Fibroblast of peridontal ligament (primary cell): ENCODE measurements at regions not wholly inside any gene's neighbourhood (a gene's known extent, or its start where the extent isn't known, plus 50 kb on each side); places are given as distances from the start of the nearest gene placed in this dataset.
"Not testable (repeated sequence)": the region's sequence is repeated elsewhere in the genome, so short reads cannot be mapped to it uniquely, and the experiment has no call there.

Experiments used
- DNase-seq: peaks from one replicate; pipeline ENCODE4 v3.0.0-alpha.2; 2010; ENCODE audit errors: extremely low read depth

DNA sequence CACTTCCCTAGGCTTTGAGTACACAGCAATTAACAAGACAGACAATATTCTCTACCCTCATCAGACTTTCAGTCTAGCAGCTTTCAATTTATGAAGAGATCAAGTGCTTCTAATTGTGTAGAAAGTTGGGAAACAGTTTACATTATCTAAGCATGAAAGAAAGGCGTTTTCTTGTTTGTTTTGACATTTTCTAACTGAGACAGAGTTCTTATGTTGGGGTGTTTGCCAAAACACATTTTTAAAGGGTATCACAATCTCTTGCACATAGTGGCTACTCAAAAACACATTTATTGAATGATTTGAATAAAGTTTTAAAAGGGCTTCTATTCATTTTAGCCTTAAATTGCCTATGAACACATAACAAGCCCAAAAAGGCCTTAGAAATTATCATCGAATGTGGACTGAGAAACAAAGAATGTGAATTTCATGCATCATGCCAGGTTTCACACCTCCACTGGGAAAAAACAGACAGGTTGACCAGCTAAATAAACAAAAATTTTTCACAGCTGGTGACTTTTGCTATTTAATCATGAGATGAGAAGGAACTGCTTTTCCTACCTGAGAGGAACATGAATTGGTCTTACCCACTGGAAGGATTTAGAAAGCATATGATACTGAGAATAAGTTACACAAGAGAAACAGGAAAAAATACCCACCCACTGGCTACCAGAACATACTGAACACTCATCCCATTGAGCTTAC, 394.5 kb upstream of the PKN2 start:
- no peak for DNase-seq

DNA sequence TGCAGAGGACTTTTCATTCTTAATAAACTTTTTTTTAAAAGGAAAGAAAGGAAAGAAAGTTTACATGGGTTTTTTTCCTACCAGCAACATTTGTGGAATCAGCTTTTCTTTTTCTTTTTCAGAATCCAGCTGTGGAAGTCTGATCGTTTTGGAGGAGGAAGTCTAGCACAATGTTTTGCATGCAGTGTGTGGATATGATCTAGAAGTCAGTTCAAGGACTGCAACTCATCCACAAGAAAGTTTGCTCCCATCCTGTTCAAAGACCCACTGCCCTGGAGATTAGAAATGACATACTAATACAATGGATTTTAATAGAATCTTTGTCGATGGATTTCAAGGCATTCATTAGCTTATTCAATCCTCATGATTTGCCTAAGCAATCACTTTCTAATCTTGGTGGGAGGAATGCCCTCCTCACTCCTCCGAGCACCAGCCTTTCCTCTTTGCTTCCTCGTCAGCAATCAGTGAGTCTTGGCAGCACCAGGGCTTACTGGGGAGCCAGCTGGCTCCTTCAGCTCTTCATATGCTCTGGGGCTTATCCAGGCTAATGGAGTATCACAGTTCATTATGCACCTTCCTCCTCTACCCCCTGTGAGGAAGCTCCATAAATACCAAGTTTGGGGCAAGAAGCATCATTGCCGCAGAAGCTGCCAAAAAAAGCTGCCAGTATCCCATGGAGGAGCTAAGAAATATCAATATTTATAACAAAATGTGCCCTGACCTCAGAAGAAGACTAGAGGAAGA, 392.3 kb upstream of the PKN2 start:
- no peak for DNase-seq

DNA sequence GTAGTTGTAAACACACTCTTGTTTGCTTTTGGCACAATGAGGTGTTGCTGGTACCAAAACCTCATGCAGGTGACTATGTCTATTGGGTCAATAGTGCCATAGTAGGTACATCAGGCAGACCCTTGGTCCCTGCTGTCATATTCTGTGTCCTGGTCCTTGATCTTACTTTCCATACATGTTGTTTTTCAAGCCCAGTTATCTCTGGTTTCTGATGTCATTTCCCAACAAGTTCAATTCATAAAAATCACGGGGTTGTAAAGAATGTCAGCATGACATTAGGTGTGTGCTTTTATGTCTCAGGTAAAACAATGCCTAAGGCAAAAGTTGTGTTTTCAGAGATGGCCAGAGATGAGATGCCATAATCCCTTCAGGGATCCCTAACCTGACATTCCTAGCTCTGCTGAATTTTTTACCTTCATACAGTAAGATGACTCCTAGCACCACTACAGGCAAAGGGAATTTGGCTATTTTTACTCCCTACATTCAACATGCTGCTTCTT, 390.3 kb upstream of the PKN2 start:
- DNase-seq, result no peak

DNA sequence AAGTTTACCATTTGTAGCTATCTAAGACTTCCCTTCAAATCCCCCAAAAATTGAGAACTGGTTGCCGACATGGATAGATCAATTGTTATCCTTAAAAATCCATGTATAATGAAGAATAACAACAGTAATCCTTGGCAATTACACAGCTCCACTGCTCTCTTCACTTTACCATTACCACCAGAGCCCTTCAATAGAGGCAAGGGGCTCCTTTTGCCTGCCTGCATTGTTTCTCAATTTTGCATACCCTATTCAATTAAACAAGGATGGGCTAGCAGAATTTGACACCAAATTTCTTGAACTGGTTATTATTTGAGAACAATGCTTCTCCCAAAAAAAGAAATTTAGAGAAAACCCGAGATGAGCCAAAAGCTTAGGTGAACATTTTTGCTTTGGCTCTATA, 387.8 kb upstream of the PKN2 start:
- DNase-seq, result no peak

DNA sequence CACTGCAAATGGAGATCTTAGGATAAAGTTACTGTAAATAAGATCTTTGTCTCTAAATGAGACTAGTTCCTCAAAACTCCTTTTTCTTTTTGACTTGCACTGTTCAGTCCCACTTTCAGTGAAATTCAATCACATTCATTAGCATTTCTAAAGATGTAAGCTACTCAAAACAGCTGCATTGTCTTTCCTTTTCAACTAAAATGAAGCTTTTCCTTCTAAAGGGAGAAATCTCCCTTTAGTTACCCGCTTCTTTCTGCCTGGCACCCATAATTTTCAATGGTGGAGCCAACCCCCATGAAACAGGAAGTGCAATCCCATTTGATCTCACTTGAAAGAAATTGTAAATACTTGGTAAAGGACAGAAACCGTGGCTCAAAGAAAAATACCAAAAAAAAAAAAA, 387.4 kb upstream of the PKN2 start:
- DNase-seq, result no peak

DNA sequence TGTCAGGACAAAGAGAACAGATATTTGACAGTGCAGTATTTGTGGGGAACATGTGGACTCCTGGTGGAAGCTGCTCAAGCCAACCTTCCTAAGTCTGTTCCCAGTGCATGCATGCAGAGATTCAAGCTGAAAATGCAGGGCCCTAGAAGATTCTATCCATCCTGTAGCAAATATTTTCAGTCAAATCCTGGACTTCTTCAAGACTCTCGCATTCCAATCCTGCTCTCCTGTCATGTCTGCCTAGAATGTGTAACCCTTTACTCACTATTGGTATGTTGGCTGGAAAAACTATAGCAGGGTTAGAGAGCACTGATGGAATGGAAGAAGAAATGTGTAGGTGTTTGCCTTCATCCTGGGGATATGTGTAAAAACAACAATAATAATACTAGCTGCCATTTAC, 385.6 kb upstream of the PKN2 start:
- DNase-seq, result no peak

DNA sequence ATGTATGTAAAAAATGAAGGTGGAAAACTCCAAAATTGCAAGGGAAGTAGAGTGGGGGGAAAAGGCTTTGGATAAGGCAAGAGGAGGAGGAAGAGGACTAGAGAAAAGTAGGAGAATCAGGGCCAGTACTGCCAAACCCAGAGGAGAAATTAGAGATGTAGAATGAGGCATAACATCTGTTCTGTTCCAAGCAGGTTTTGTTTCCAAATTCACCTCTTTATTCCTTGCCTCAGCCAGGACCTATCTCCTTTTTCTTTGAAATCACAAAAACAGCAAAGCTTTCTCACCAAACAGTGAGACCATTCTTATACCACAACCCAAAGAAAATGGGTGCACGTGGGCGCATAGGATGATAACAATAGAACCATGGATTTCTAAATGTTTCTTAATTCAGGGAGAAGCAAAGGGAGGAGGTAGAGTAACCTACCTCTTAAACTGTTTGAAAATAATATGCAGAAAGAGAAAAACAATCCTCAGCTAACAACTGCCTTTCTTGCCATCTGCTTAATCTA, 383.3 kb upstream of the PKN2 start:
- DNase-seq, result no peak

DNA sequence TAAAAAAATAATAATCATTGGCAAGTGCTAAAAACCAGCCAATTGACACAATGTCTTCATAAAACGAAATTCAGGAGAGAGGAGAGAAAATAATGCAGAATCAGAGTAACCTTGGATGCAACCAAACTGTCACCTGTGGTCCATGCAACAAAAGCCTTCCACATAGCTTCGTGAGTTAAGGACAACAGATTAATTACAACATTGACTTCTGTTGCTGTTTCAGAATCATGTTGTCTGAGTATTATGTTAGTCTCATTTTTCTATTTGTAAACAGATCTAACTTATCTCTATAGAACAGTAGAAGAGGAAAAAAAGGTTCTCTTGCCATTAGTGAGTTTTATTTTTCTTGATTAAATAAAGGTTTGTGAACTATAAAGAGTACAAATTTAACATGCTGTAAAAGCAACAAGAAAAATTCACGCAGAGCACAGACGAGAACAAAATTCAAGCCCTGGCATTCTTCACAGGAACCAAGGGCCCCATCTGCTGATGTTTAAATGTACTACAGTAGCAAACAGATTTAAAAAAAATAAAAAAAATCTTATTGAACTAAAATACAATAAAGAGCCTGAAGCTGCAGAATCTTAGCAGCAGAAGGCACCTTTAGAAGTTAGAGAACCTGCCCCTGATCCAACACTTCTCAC, 381.1 kb upstream of the PKN2 start:
- DNase-seq, result peak; percentile 41

DNA sequence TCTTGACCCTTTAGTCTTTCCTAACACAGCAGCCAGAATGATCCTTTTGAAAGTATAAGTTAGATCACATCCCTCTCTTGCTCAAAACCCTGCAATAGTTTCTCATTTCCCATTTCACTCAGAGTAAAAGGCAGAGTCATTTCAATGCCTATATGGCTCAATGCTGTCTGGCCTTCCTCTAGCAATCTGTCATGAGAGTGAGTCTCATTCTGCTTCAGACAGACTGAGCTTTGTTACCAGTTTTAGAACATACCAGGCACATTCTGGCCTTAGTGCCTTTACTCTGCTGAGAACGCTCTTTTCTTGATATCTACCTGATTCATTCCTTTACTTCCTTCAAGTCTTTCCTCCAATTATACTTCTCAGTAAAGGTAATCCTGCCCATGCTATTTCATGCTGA, 372.8 kb upstream of the PKN2 start:
- DNase-seq, result no peak

DNA sequence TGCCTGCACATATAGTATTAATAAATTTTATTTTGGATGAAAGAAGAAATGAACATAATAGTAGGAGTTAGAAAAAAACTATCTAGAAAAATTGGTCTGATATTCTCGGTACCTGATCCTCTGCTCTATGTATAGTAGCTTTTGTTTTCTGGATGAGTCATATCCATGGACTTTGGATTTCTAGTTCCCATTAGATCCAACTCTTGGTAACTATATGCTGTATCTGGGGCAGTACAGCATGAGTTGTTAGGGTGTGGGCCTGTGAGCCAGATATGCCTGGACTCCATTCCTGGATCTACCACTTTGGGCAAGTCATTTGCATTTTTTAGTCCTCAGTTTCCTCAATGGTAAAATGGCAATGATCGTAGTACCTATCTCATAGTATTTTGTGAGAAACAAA, 372.2 kb upstream of the PKN2 start:
- DNase-seq, result no peak

DNA sequence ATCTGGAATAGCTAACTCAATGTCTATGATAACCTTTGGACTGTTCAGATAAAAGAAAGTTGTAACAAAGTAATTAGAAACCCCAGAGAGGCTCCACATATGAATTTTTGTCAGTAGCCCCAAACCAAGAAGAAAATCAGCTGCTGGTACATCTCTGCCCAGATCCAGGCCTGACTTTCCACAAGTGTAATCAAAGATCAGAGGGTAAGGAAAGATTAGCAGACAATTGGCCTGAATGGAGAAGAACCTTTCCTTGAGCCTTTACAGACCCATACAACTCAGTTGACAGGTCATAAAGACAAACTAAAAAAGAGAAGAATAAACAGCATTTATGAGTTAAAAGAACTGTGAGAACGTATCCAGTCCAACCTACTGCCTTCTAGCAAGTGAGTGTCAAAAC, 366.7 kb upstream of the PKN2 start:
- DNase-seq, result no peak

DNA sequence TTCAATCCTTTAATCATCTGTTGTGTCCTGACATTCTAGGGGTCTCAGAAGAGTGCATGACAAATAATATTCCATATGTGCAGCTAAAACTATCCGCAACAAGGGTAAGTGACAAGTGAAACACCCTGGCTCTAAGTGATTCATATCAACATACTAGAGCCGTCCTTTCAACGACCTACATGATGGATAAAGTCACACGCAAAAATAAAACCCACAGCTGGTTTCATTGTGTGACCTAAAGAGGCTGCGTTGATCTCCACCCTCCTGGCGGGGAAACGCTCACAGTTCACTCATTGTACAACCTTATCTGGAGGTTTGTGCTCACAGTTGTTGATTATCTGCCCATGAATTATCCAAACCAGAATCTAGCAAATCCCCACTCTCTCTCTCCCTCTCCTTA, 365.3 kb upstream of the PKN2 start:
- DNase-seq, result no peak

DNA sequence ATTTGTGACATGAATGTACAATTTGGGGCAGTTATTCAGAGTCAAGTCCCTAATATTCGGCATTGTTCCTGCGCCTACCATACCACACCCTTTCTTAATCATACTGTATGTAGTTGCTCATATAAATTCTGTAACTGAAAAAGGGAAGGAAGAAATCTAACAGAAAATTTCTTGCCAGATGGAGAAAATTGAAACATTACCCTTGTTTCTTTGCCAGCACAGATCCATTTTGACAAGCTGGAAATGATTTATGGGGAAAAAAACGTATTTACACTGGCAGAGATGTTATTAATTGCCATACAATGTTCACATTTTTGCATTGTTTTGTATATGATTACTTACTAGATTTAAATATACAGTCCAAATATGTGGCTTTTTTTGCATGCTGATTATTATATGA, 363.8 kb upstream of the PKN2 start:
- DNase-seq, result no peak

DNA sequence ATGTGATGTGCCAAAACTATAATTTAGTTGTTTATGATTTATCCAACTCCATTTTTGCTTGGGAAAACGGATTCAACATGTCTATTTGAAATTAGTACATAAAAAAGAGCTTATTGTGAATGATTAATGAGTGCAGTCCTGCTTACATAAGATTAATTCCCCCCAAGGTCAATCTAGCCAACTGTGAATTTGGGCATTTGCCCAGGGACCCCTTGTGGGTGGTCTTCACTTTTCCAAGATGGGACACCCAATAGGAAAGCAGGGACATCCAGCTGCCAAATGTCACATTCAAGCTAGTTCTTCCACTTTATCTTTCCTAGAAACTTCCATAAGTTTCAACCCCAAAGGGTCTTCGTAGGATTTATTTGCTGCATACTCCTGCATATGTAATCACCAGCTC, 362.4 kb upstream of the PKN2 start:
- DNase-seq, result no peak

DNA sequence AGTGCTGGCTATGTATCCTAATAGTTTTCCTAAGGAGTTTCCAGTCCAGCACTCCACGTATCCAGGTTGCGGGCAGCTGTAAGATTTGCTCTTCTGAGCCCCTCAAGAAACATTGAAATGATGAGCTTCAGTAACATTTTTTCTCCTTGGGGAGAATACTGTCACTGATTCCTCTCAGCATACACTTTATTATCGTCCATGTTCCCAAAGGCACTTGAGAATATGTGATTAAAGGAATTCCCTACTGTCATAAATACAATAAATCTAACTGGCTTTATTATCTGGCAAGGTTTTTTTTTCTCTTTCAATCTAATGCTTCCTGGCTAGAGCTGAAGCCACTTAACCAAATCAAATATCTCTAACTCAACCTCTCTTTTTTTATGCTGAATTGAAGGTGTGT, 359.2 kb upstream of the PKN2 start:
- DNase-seq, result no peak

DNA sequence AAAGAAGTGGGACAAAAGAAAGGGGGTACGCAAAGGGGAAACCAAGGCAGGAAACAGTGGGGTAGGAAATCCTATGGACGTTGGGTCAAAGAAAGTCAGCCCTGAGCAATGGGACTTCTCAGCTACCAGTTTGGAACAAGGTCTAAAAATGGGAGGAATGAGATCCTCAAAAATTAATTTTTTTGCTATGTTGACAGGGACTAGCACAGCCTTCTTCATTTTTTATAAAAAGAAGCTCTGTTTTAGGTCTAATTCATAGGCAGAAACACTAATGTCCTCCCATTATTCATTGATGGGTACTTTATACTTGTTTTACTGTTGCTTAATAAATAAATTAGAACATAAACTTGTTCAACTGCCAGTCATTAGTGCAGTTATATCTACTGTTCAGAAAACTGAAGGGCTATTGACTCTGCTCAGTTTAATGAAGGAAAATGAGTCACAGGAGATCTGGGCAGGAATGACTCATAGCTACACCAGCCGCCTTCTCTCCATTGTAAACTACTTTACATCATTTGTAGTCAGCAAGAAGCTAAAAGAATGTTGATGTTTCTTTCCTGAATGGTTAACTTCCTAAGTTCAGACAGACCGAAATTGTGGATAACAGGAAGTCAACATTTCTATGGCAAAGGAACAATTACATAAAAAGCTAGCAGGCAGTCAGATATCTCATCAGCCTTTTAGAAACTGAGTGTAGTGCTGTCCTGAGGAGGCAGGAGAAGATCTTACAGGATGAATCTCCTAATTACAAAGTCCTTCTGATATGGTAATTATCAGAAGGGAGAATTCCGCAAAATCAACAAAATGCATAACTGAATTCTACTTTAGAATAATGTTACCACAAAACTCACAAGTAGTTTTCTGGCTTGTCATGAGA, 356.4 kb upstream of the PKN2 start:
- DNase-seq, result peak; percentile 75

DNA sequence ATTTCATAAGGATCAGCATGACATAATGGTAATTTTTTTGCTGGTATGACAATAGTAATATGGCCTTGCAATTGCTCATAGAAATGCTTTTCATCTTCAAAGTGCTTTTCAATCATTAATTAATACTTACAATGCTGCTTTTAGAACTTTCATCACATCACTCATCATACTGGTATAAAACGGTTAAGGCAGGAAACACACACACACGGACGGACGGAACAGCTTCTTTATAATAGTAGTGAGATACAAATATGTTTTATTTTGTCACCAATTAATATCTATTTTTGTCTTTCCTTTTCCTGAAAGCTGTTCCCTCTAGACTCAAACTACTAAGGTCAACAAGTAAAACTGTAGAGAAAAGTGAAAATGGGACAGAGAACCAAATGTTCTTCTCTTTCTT, 353.9 kb upstream of the PKN2 start:
- DNase-seq, result no peak

DNA sequence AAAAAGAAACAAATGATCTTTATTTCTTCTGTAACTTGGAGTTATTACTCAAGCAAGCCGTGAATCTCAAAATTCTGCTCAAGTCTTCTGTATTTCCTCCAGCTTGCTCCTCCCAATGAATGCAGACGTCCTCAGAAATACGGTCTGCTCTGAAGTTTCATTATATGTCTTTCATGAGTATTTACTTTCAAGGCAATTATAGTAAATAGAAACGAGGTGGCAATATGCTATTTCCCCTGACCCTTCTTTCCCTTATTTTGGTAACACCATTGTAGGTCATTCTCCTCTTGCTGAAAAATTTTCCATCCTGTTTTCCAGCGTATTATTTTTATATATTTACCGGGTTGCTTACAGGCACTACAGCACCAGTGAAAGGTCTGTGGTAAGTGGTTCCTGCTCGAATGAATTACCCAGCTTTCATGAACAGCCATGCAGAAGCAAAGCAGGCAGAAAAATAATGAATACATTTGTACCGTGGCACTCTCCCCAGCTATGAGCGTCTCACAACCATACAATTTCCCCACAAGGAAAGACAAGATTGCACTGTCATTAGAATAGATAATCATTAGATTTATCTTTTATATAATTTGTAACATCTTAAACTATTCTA, 350.9 kb upstream of the PKN2 start:
- no peak for DNase-seq

DNA sequence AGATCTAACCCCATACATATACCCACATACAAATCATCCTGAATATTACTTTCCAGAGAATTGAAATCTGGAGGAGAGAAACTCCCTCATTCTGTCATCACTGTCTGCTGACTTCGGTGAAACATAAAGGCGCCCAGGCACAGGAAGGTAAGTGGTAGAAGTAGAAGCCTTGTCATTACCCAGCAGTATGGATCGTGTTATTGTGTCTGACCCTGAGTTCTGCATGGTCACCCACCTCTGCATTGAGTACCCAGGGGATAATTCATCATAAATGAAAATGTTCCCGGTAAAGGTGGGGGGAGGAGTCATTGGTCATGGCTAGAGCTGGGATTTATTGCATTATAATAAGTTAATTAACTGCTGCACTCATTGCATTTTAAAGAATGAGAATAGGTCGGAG, 342.6 kb upstream of the PKN2 start:
- DNase-seq, result no peak

DNA sequence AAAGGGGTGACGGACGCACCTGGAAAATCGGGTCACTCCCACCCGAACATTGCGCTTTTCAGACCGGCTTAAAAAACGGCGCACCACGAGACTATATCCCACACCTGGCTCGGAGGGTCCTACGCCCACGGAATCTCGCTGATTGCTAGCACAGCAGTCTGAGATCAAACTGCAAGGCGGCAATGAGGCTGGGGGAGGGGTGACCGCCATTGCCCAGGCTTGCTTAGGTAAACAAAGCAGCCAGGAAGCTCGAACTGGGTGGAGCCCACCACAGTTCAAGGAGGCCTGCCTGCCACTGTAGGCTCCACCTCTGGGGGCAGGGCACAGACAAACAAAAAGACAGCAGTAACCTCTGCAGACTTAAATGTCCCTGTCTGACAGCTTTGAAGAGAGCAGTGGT, 342.0 kb upstream of the PKN2 start:
- not testable (repeated sequence) for DNase-seq

DNA sequence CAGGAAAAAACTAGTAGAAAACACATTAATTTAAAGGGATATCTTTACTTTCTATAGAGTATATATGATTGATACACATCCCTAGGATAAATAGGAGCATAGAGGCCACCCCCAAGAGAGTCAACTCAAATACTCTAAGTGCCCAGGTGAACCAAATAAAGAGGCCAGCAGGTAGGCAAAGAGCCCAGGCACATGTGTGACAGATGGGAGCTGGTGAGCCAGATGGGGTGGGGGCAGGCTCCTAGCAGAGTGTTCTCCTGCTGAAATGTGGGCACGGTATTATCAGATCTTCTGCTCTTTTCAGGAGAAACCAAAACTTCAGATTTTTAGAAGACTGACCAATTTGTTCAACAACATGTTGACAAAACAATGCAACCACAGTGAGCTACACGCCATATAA, 333.4 kb upstream of the PKN2 start:
- no peak for DNase-seq
